ENCODE measurements at regions not wholly inside any gene's neighbourhood (a gene's known extent, or its start where the extent isn't known, plus 50 kb on each side); places are given as distances from the start of the nearest gene placed in this dataset.

GRCh38 chr3:25177041-25177440, 251.0 kb upstream of the RARB start:
- 92% methylated on average over 3 of the region's 3 CpGs; no CpG with 5 or more reads in 1 of the 2 experiments for WGBS, 2 experiments (ENCODE audit: extremely low coverage in 1 of 2, insufficient coverage in 1 of 2, insufficient read length in 1 of 2, insufficient replicate concordance in 2 of 2, low coverage in 1 of 2, low lambda C conversion rate in 2 of 2, missing lambda C conversion rate in 1 of 2)
- POLR2A ChIA-PET (ENCODE audit: partially characterized antibody): no interaction called here

More at GRCh38 chr3:25177041-25177440, 251.0 kb upstream of the RARB start:
- H2BK12ac ChIP-seq (ENCODE audit: low read depth, low read length): no peak overlapping the region
- H2BK120ac ChIP-seq (replicated peaks; ENCODE audit: low read depth, low read length): no peak overlapping the region
- H3K23me2 ChIP-seq (ENCODE audit: low read depth, low read length): no peaks in the 10 kb centered on the region
- H2BK20ac ChIP-seq (ENCODE audit: low read length): no peak overlapping the region
- H3K27me3 ChIP-seq (replicated peaks in 1 of 4; ENCODE audit: control insufficient read depth in 3 of 4, extremely low read depth in 1 of 4, insufficient read depth in 3 of 4, low read length in 3 of 4): no peaks in the 10 kb centered on the region
- H3K9ac ChIP-seq (replicated peaks in 1 of 4; ENCODE audit: extremely low read depth in 1 of 4, low read depth in 3 of 4, low read length in 3 of 4): no peak overlapping the region
- no peak overlapping the region for H4K8ac ChIP-seq (ENCODE audit: extremely low read depth, insufficient read depth, low read length)
- DNase-seq (ENCODE audit: low read depth in 1 of 2, low spot score in 2 of 2): no peak
- H4K20me1 ChIP-seq (replicated peaks in 1 of 2; ENCODE audit: control insufficient read depth in 1 of 2, insufficient read depth in 2 of 2, low read length in 2 of 2): no peaks in the 10 kb centered on the region
- H3K79me2 ChIP-seq (ENCODE audit: control insufficient read depth in 1 of 2, insufficient read depth in 2 of 2, low read length in 2 of 2): no peaks in the 10 kb centered on the region
- no peak overlapping the region for H2BK15ac ChIP-seq (ENCODE audit: low read length)
- FAIRE-seq: no peak
- H3K14ac ChIP-seq (ENCODE audit: insufficient read length): no peak overlapping the region
- TF ChIP-seq ATF2 (IDR thresholded peaks at IDR 0.05; ENCODE audit: low read length): no peak
- CTCF ChIA-PET (ENCODE audit: partially characterized antibody): no interaction called here
- H2AFZ ChIP-seq (ENCODE audit: low read length): no peak overlapping the region
- no peak overlapping the region for H3K4me2 ChIP-seq (ENCODE audit: insufficient read depth in 1 of 2, low read depth in 2 of 2, low read length in 2 of 2)
- no peak overlapping the region for H3K56ac ChIP-seq (replicated peaks; ENCODE audit: insufficient read length, low read depth, low read length)
- no peak overlapping the region for H4K91ac ChIP-seq (replicated peaks; ENCODE audit: insufficient read length, low read length)
- no peak overlapping the region for H4K5ac ChIP-seq (ENCODE audit: insufficient read length, low read depth, low read length)
- H2AK5ac ChIP-seq (ENCODE audit: low read depth, low read length): no peak overlapping the region
- H3K4me1 ChIP-seq (replicated peaks in 1 of 4; ENCODE audit: control insufficient read depth in 3 of 4, insufficient read depth in 4 of 4, low read length in 3 of 4): peaks cover 0 to 9% (median 4%) of the 10 kb centered on the region in 4 experiments; a peak in 3 of 7 replicates
- no peaks in the 10 kb centered on the region for H3K36me3 ChIP-seq (ENCODE audit: control insufficient read depth in 2 of 4, insufficient read depth in 4 of 4, low read length in 3 of 4)
- no peak overlapping the region for H3K18ac ChIP-seq (ENCODE audit: extremely low read depth, low read length)
- no peak overlapping the region for H3K27ac ChIP-seq (ENCODE audit: low read depth, low read length)
- no peak overlapping the region for H3K4me3 ChIP-seq (ENCODE audit: extremely low read depth in 1 of 4, insufficient read depth in 2 of 4, low read depth in 3 of 4, low read length in 4 of 4)
- no peak overlapping the region for H3K23ac ChIP-seq (ENCODE audit: insufficient read length)
- no peaks in the 10 kb centered on the region for H3K79me1 ChIP-seq (ENCODE audit: low read depth, low read length)
- no peak overlapping the region for H2BK5ac ChIP-seq (ENCODE audit: low read depth, low read length)
- no peak overlapping the region for H3K4ac ChIP-seq (replicated peaks; ENCODE audit: insufficient read length, low read depth, low read length)
- H3K9me3 ChIP-seq (ENCODE audit: insufficient read depth in 2 of 2, low read depth in 1 of 2, low read length in 1 of 2): no peaks in the 10 kb centered on the region

Data from H1 (cell line).